ENCODE measurements at regions not wholly inside any gene's neighbourhood (a gene's known extent, or its start where the extent isn't known, plus 50 kb on each side); places are given as distances from the start of the nearest gene placed in this dataset.

- DNase-seq (ENCODE audit: low read depth): no peak
Observed at GRCh38 chr9:12933957-12934356, 159.1 kb downstream of the LURAP1L start.

DNA sequence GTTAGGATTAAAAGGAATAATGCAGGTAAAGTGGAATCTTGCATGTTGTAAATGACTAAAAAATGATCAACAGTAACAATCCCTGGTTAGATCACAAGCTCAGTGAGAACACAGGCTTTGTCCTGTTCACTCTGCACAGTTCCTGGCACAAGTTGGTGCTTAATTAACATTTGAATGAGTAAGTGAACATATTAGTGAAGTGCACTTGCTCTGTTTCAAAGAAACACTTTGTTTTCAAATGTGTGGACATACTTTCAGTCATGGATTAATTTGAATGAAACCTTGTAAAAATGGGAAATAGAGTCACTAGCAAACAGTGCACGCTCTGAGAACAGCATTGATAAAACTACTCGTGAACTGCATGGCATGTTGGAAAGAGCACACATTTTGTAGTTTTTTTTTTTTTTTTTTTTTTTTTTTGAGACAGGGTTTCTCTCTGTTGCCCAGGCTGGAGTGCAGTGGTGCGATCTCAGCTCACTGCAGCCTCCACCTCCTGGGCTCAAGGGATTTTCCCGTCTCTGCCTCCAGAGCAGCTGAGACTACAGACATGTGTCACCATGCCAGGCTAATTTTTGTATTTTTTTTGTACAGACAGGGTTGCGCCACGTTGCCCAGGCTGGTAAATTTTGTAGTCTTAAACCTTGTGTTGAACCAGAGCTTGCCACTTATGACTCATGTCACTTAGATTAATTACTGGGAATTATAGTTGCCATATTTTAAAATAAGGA, 159.9 kb downstream of the LURAP1L start:
- no peak for DNase-seq (ENCODE audit: low read depth)

DNA sequence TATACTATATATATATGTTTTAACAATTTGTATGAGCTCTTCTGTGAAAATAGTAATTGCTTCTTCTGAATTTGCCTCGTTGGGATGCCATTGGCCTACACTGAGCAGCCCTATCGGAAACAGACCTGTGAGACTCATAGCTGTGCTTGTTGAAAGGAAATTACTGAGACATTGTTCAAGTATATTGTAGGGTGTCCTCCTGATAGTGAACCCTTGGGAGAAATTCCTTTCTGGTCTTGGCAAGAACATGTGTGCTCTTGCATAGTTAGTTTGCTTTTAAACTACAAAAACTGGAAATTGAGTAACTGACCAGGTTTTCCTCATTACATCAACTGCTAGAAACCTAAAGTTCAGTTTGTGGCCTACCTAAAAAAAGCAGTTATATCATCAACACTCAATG, 160.9 kb downstream of the LURAP1L start:
- no peak for DNase-seq (ENCODE audit: low read depth)

GRCh38 chr9:12954441-12954840, 179.6 kb downstream of the LURAP1L start:
- no peak for DNase-seq (ENCODE audit: low read depth)

GRCh38 chr9:12955510-12956163, 180.8 kb downstream of the LURAP1L start:
- no peak for DNase-seq (ENCODE audit: low read depth)

DNA sequence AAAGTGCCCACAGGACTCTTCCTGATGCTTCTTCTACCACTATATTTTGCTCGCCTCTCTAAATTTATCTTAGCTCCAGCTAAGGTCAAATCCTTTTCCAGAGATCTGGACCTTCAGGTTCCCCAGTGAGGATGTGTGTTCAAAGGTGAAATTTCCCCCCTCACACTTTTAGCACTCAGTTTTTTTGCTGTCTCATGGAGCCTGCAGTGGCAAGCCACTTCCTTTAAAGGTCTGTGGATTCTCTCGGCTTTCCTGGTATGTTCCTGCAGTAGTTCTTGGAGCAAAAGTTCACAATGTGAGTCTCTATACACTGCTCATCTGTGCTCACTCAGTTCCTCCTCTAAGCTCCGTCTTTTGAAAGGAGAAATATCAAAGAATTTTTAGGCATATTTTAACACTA, 181.4 kb downstream of the LURAP1L start:
- no peak for DNase-seq (ENCODE audit: low read depth)

DNA sequence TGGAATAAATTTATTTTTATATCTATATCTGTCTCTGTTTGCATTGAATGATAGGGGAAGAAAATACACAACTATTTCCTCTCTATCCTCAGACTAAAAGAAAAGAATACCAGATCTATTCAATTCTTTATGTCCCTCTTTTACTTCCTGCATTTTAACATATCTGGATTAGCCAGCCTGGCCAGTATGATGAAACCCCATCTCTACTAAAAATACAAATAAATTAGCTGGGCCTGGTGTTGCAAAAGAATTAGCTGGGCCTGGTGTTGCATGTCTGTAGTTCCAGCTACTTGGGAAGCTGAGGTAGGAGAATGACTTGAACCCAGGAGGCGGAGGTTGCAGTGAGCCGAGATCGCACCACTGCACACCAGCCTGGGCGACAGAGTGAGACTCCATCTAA, 182.0 kb downstream of the LURAP1L start:
- DNase-seq (ENCODE audit: low read depth): no peak

GRCh38 chr9:12958279-12958678, 183.5 kb downstream of the LURAP1L start:
- DNase-seq (ENCODE audit: low read depth): no peak

GRCh38 chr9:12958708-12959107, 183.9 kb downstream of the LURAP1L start:
- DNase-seq (ENCODE audit: low read depth): no peak

DNA sequence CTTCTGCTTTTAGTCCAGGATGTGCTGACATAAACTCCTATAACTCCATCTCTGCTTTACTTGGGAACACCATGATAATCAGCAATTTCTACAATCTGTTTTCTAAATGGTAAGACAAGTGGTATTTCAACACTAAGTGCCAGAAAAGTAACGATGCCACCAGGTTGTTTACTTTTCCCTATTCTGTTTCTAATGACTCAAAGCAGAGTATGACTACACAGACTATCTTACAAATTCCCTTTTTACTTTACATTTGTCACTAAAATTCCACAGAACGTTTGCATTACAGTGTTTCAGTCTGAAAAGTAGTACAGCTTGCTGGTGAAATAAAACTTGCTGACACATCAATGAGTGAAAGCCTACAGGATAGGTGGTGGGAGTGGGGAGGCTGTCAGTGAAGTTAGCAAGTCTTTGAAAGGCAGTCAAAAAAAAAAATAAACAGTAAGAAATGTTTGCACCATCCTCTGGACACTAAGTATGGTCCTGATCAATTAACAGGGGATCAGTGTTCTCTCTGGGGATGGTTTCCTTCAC, 186.5 kb downstream of the LURAP1L start:
- DNase-seq (ENCODE audit: low read depth): no peak

GRCh38 chr9:12963537-12963936, 188.7 kb downstream of the LURAP1L start:
- no peak for DNase-seq (ENCODE audit: low read depth)

DNA sequence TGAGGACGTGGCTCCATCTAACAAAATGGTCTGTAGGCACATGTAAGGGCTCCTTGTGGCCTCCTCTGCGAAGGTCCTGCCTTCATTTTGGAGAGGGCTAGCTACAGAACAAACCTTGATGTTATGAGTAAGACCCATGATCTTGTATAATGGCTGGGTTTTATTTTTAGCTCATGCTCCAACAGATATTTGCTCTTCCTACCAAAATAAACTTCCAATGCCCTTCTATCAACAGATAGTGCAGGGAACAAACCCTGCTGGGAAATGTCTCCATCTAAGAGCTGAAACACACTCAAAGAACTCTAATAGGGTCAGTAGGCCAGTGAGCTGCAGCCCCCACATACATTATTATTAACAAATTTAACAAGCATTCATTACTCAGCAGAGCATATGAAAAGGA, 189.5 kb downstream of the LURAP1L start:
- no peak for DNase-seq (ENCODE audit: low read depth)

DNA sequence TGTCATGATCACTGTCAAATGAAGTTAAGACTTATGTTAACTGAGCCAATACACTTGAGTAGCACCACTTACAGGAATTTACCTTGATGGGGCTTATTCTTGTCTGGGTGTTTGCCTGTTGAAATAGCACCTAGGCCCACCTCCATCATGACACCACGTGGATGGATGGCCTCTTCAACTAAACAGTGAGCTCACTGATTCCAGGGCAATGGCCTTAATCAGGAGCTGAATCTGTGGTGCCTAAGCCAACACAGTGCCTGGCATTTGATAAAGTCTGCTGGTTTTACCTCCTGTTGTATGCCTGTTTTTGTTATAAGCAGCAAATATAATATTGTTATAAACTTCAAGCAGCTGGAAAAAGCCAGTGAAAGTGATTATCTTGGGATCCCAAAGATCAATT, 190.5 kb downstream of the LURAP1L start:
- no peak for DNase-seq (ENCODE audit: low read depth)

- DNase-seq (ENCODE audit: low read depth): no peak
Observed at GRCh38 chr9:12968093-12968492, 193.3 kb downstream of the LURAP1L start.

- no peak for DNase-seq (ENCODE audit: low read depth)
Observed at GRCh38 chr9:12972608-12973589, 198.1 kb downstream of the LURAP1L start.

DNA sequence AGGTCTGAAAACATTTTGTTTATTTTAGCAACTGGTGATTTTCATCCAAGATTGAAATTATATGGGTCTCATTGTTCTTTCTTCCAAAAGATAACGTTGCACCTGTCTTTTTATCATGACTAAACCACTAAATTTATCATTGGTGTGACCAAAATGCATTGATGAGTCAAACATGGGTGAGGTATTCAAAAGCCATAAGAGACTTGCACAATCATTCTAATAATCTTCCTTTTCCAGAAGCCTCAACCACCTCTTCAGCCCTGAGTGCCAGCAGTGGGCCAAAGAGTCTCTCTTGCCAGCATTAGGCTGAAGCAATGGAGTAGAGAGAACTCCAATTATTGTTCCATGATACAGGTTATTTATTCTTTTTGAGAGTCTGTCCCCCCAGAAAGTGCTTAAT, 198.9 kb downstream of the LURAP1L start:
- DNase-seq (ENCODE audit: low read depth): no peak

- DNase-seq (ENCODE audit: low read depth): no peak
Observed at GRCh38 chr9:12974671-12975070, 199.9 kb downstream of the LURAP1L start.

DNA sequence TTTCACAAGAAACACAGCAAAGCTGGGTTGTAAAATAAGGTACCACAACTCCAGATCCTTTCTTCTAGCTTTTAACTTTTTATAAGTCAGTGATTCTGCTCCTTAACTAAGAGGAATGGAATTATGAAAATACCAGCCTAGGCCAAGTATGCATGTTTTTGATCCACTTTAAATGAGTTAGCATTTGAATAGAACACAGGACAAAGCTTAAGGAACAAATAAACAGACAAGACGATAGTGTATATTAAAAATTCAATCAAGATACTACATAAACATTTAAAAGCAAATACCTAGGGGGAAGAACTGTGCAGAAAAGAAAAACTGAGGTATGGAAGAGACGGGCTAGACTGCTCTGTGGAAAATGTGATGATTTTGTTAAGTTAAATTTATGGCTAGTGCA, 200.7 kb downstream of the LURAP1L start:
- DNase-seq (ENCODE audit: low read depth): no peak

DNA sequence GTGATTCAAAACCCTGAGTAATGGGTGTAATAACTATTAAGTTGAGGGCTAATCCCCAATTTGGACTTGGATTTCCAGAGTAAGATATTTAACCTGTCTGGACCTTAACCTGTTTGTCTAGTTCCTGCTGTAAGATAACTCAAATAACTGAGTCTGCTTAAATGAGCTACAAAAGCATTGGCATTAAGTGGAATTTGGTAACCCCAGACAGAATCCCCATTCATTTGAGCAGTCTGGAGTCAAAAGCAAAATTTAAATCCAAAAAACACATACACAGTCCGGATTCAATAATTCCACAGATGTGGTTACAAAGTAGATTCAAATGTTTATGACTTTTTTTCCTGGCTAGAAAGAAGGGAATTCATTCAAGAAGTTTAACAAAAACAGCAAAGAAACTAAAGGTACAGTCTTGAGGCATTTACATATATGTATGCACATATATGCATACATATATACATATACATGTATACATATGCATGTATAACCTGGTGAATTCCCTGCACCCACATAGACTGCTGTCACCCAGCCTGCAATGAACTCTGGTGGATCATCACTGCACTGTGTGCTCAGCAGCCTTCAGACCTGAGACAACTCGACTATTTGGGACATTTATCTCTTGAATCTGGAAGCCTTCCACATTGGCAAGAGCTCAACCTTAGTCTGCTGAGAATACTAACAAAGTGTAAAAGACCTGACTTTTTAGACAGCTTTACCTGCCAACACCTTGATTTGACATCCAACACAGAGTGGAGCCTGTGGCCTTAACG, 205.4 kb downstream of the LURAP1L start:
- DNase-seq (ENCODE audit: low read depth): no peak

DNA sequence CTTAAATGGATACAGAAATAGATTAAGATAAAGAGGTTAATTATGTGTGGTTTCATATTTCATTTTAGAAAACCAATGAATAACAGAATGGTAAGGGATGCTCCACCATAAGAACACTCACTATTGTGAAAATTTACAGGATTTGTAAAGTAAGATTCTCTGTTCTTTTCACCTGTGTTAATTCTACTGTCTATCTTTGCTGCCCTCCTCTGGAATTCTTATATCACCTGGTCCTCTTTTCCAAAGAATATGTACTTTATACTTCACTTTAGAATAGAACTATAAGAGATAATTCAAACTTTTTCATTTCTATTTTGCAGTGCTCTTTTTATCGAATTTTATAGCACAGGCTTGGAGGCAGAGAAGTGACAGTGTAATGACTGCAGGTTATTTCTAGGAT, 213.4 kb downstream of the LURAP1L start:
- no peak for DNase-seq (ENCODE audit: low read depth)

- DNase-seq (ENCODE audit: low read depth): no peak
Observed at GRCh38 chr9:12989669-12990068, 214.8 kb downstream of the LURAP1L start.

GRCh38 chr9:12993466-12993865, 218.6 kb downstream of the LURAP1L start:
- no peak for DNase-seq (ENCODE audit: low read depth)

Measured in activated T-cell treated with anti-CD3 and anti-CD28 coated beads for 48 hours (primary cell).